Activated CD8-positive, alpha-beta memory T cell treated with anti-CD3 and anti-CD28 coated beads, Interleukin-2, amount 10 ng/mL, durations not matched to agents 7 days and 5 days (primary cell): ENCODE measurements at regions not wholly inside any gene's neighbourhood (a gene's known extent, or its start where the extent isn't known, plus 50 kb on each side); places are given as distances from the start of the nearest gene placed in this dataset.

Source experiments
- ATAC-seq: fragments of 150-1000 bp; cut with Tn5 transposase; one replicate; pipeline ENCODE4 v1.10.0; 2021; ENCODE audit warnings: moderate library complexity
- CTCF ChIA-PET: fragments of 350-600 bp; sonication (Branson Sonifier 250); formaldehyde crosslinking; loops from one replicate; lab custom pipeline; 2021; ENCODE audit warnings: antibody characterized with exemption; lab: Charles Lee
- DNase-seq: peaks from one replicate; pipeline ENCODE4 v3.0.0-alpha.2; 2020
- H3K27ac Mint-ChIP-seq: one replicate; pipeline ENCODE4 v1.8.0; 2021; ENCODE audit warnings: mild to moderate bottlenecking, mixed read lengths
- H3K27me3 Mint-ChIP-seq: one replicate; pipeline ENCODE4 v1.8.0; 2021; ENCODE audit warnings: mixed read lengths
- H3K36me3 Mint-ChIP-seq: one replicate; pipeline ENCODE4 v1.8.0; 2021; ENCODE audit warnings: mild to moderate bottlenecking, mixed read lengths
- H3K4me1 Mint-ChIP-seq: one replicate; pipeline ENCODE4 v1.8.0; 2021; ENCODE audit warnings: mixed read lengths
- H3K4me3 Mint-ChIP-seq: one replicate; pipeline ENCODE4 v1.8.0; 2021; ENCODE audit warnings: mild to moderate bottlenecking, moderate library complexity, mixed read lengths
- H3K9me3 Mint-ChIP-seq: one replicate; pipeline ENCODE4 v1.8.0; 2022; ENCODE audit warnings: low read depth, mixed read lengths

DNA sequence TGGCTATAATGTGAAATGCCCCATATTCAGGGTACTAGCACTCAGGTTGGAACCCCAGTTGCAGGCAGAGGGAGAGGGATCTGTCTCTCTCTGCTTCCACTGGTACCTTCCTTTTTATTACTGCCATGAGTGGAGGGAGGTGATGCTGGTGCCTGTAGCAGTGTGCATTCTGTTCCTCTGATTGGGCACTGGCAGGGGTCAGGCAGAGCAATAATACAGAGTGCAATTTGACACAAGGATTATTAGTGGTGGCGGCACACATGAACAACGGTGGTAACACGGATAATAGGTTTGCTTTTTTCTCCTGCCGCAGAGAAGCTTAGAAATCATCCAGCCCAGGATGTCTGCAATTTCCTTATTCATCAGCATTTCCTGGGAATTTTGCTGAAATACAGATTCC is 525.7 kb downstream of the SLC4A3 start:
- DNase-seq (no peak), ATAC-seq (no peak)
- CTCF ChIA-PET: no interaction called here
- H3K36me3 Mint-ChIP-seq: no peaks in the 10 kb centered on the region
- no peaks in the 10 kb centered on the region for H3K27me3 Mint-ChIP-seq
- no peaks in the 10 kb centered on the region for H3K4me1 Mint-ChIP-seq
- no peaks in the 10 kb centered on the region for H3K9me3 Mint-ChIP-seq
- H3K27ac Mint-ChIP-seq: no peak overlapping the region
- H3K4me3 Mint-ChIP-seq: no peak overlapping the region

DNA sequence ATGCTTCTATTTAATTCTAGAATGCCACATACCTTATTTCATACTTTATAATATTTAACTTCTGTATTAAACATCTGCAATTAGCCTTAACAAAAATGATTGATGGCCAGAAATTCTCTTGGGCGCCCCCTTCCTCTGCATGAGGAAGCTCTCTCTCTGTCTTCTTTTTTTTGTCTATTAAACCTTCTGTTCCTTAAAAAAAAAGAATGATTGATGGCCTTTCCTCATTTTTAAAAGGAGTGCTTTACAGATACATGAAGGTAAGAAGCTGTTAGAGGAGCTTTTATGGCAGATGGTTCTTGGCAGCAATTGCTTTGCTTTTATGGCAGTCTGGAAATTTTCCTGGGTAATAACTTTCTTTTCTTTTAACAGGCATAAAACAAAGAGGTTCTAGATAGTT is 526.9 kb downstream of the SLC4A3 start:
- Mint-ChIP-seq H3K27ac (no peak overlapping the region), H3K9me3 (no peaks in the 10 kb centered on the region)

DNA sequence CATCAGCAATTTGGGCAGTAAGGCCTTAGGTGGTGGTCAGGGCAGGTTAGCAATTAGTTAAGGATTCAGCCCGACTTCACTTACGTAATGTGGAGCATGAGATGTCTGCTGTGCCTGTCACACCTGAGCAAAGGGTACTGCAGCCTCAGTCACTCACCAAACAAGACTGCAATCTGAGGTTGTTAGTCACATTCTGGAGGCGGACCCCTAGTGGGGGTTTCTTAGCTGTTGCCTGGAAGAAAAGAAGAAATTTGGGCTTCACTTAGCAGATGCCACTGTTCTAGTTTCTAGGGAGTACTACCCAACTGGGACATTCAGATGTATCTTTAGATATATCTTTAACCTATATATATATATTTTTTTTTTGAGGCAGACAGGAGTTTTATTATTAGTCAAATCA is 529.9 kb downstream of the SLC4A3 start:
- CTCF ChIA-PET: no interaction called here
- Mint-ChIP-seq H3K4me1 (no peaks in the 10 kb centered on the region), H3K27ac (no peak overlapping the region), H3K27me3 (no peaks in the 10 kb centered on the region), H3K4me3 (no peak overlapping the region), H3K9me3 (no peaks in the 10 kb centered on the region), H3K36me3 (no peaks in the 10 kb centered on the region)
- ATAC-seq (no peak), DNase-seq (no peak)

More for the DNA sequence above, 526.9 kb downstream of the SLC4A3 start:
- Mint-ChIP-seq H3K27me3 (no peaks in the 10 kb centered on the region), H3K4me3 (no peak overlapping the region), H3K36me3 (no peaks in the 10 kb centered on the region), H3K4me1 (no peaks in the 10 kb centered on the region)
- ATAC-seq (no peak), DNase-seq (no peak)
- CTCF ChIA-PET: no interaction called here

DNA sequence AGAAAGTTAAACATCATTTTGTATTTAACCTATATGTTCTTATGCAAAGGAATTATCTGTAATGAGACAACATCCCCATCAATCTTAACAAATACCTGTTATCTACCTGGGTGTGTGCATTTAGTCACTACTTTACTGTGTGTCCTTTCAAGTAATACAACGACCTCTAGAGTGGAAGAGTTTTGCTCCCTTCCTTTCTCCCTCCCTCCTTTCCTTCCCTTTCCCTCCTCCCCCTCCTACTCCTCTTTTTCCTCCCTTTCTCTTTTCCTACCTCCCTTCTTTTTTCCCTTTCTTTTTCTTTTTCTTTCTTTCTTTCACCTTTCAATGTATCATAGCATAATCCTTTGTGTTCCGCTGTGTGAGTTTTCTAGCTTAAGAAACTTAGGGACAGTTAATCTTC is 532.3 kb downstream of the SLC4A3 start:
- no peaks in the 10 kb centered on the region for H3K36me3 Mint-ChIP-seq
- no peak for ATAC-seq
- no peaks in the 10 kb centered on the region for H3K9me3 Mint-ChIP-seq
- no peak for DNase-seq
- H3K27ac Mint-ChIP-seq: no peak overlapping the region
- no peaks in the 10 kb centered on the region for H3K27me3 Mint-ChIP-seq
- H3K4me3 Mint-ChIP-seq: no peak overlapping the region
- CTCF ChIA-PET: no interaction called here
- no peaks in the 10 kb centered on the region for H3K4me1 Mint-ChIP-seq

DNA sequence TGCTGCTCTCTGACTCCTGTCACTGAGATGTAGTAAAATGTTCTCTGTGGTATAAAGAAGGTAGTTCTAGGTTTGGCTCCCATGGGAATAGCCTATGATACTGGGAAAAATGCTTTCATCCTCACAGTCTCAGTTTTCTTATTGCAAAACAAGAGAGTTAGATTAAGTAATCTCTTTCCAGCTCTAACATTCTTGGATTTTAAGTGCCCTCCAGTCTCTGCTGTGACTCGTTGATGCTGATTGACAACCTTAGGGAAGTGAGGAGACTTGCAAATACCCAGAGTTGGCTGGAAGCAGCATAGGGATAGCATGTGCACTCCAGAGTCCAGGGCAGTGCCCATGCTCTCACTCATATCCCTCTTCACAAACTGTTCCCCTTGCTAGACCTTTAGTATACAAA is 534.9 kb downstream of the SLC4A3 start:
- DNase-seq (no peak), ATAC-seq (no peak)
- CTCF ChIA-PET: no interaction called here

DNA sequence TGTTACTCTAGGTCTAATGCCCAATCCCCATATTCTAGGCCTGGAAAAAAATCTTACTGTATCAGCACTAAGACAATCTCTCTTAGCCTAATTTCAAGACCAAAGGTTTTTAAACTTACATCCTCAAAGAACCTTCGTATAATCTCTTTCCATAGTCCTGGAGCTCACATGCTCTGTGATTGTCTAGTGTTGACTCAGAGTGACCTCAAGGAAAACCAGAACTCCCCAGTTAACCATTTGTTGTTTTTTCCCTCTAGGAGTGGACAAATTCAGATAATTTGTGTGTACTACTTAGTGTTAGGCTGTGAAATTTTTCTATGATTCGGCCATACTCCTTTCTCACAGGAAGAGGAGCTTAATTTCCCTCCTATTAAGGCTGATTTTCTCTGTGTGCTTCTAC is 536.1 kb downstream of the SLC4A3 start:
- no peaks in the 10 kb centered on the region for H3K36me3 Mint-ChIP-seq
- CTCF ChIA-PET: no interaction called here
- no peak overlapping the region for H3K4me3 Mint-ChIP-seq
- no peaks in the 10 kb centered on the region for H3K9me3 Mint-ChIP-seq
- no peak overlapping the region for H3K27ac Mint-ChIP-seq
- no peak for DNase-seq
- H3K4me1 Mint-ChIP-seq: no peaks in the 10 kb centered on the region
- no peaks in the 10 kb centered on the region for H3K27me3 Mint-ChIP-seq
- ATAC-seq: no peak

More for the DNA sequence above, 534.9 kb downstream of the SLC4A3 start:
- H3K36me3 Mint-ChIP-seq: no peaks in the 10 kb centered on the region
- H3K27me3 Mint-ChIP-seq: no peaks in the 10 kb centered on the region
- H3K4me1 Mint-ChIP-seq: no peaks in the 10 kb centered on the region
- H3K27ac Mint-ChIP-seq: no peak overlapping the region
- H3K9me3 Mint-ChIP-seq: no peaks in the 10 kb centered on the region
- no peak overlapping the region for H3K4me3 Mint-ChIP-seq

DNA sequence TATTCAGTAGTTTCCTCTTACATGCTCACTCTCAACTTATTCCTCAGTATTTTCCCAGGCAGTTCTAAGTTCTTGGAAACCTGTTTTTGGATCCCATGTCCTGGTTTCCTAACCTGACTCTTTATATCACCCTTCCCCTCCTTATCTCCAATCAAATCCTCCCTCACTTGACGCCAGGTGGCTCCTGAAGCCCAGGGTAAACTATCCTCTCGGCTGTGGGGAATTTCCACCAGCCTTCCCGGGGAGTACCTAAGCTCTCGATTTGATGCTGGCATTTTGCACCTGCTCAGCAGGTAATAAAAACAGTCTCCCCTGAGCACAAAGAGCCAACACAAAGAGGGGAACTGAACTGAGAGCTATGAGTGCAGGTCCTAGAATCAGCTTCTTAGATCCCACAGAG is 538.0 kb downstream of the SLC4A3 start:
- H3K27me3 Mint-ChIP-seq: no peaks in the 10 kb centered on the region
- no peak overlapping the region for H3K4me3 Mint-ChIP-seq
- H3K9me3 Mint-ChIP-seq: no peaks in the 10 kb centered on the region
- H3K27ac Mint-ChIP-seq: no peak overlapping the region
- no peak for DNase-seq
- H3K4me1 Mint-ChIP-seq: no peaks in the 10 kb centered on the region
- no peak for ATAC-seq
- H3K36me3 Mint-ChIP-seq: no peaks in the 10 kb centered on the region
- CTCF ChIA-PET: no interaction called here

DNA sequence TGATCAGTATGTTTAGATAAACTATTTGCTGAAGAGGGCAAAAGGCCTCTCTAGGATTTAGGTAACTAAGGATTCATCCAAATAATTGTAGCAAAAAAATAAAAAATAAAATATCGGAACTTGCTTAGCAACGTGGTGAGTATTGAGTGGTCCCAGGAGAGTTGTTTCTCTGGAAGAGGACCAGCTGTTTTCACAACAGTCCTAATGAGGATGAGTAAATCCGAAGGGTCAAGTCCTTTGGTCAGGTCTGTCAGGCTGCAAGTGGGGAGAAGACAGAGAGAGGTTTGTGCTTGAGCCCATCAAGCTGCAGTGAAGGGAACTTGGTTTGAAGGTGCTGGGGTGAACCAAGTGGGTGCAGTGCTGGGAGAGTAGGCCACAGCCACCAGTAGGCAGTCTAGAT is 539.2 kb downstream of the SLC4A3 start:
- Mint-ChIP-seq H3K27ac (no peak overlapping the region), H3K36me3 (no peaks in the 10 kb centered on the region)
- no peak for ATAC-seq

DNA sequence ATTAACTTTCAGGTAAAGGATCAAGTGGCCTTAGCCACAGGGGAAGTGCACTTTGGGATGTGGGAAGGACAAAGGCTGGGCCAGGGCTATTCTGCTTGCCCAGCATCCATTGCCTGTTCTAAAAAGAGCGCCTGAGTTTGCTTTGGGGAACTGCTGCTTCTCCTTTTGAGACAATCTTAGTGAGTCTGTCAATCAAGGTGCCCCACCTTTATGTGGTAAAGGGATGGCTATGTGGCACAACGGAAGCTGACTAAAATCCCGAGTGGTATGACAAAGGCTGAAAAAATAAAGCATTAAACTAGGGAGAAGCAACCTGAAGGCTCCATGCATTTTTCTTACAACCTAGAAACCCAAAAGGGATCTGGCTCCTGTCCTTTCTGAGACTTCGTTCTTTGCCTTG is 540.5 kb downstream of the SLC4A3 start:
- no peak for ATAC-seq
- CTCF ChIA-PET: no interaction called here

More for the DNA sequence above, 539.2 kb downstream of the SLC4A3 start:
- Mint-ChIP-seq H3K4me3 (no peak overlapping the region), H3K4me1 (no peaks in the 10 kb centered on the region), H3K27me3 (no peaks in the 10 kb centered on the region), H3K9me3 (no peaks in the 10 kb centered on the region)
- CTCF ChIA-PET: no interaction called here
- no peak for DNase-seq

DNA sequence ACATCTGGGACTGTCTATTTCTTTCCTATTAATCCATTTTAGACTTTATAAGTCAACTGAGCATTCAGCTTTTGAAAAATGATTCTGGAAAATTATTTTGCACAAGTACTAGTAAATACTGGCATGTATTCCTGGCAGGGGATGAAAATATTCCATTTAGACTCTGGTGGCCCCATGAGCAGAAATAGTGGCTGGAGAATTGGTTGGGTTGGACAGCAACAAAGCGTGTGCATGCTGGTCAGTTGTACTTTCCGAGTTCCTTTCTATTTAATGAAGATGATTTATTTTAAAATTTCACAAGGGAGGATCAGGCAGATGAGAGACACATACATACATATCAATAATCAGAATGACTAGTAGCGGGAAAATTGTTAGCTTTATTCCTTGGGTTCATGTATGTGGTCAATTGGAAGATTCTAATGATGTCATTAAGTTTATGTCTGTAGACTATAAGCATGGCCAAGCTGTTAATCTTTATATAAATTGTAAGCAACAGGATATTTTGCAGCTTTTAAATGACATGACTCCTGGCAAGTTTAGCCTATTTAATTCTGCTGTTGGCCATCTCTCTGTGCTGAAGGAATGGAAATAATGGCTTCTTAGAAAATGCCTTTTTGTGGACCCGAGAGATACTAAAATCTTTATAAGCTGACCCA is 541.6 kb downstream of the SLC4A3 start:
- H3K36me3 Mint-ChIP-seq: no peaks in the 10 kb centered on the region
- H3K9me3 Mint-ChIP-seq: no peaks in the 10 kb centered on the region
- H3K27me3 Mint-ChIP-seq: no peaks in the 10 kb centered on the region
- ATAC-seq (no peak), DNase-seq (no peak)
- CTCF ChIA-PET: interaction anchor here (1.9 kb wide), 1 partner anchor 36 kb away, joined by 4 read pairs; no protein-coding TSS in a partner anchor
- H3K4me3 Mint-ChIP-seq: no peak overlapping the region
- no peak overlapping the region for H3K27ac Mint-ChIP-seq
- no peaks in the 10 kb centered on the region for H3K4me1 Mint-ChIP-seq

More for the DNA sequence above, 540.5 kb downstream of the SLC4A3 start:
- Mint-ChIP-seq H3K27me3 (no peaks in the 10 kb centered on the region), H3K4me3 (no peak overlapping the region), H3K9me3 (no peaks in the 10 kb centered on the region), H3K36me3 (no peaks in the 10 kb centered on the region), H3K27ac (no peak overlapping the region), H3K4me1 (no peaks in the 10 kb centered on the region)
- DNase-seq: no peak

DNA sequence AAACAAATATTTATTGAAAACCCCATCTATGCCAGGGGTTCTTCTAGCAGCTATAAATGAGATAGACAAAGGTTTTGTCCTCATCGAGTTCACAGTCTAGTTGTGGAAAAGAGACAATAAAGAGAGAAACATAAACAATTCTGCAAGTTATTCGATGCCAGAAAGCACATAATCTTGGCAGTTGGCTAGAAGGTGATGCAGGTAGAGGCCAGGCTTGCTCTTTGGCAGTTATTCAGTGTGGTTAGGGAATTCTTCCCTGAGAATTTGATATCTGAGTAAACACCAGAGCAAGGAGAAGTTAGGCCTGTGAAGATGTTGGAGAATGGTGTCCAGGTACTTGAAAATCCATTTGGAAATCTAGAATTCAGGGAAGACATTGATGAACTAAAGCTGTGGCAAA is 547.4 kb downstream of the SLC4A3 start:
- CTCF ChIA-PET: no interaction called here
- Mint-ChIP-seq H3K36me3 (no peaks in the 10 kb centered on the region), H3K27me3 (no peaks in the 10 kb centered on the region), H3K4me1 (no peaks in the 10 kb centered on the region), H3K27ac (no peak overlapping the region), H3K9me3 (no peaks in the 10 kb centered on the region), H3K4me3 (no peak overlapping the region)
- no peak for DNase-seq
- ATAC-seq: no peak

DNA sequence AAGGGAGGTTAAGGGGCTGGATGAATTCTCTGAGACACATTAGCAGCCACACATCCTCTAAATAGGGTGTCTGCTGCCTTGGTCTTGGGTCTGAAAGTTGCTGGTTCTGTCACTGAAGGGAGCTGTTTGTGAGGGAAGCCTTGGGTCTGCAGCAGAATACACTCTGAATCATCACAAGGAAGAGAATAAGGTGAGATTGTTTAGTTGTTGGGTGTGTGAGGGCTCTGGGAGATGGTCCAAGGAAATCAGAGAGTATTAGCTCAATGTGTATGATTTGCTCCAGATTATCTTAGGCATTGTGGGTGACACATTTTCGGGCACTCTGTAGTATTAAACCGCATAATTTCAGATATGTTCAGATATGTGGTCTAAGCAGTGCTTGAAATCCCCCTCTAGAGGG is 548.5 kb downstream of the SLC4A3 start:
- no peaks in the 10 kb centered on the region for H3K9me3 Mint-ChIP-seq
- DNase-seq: no peak

DNA sequence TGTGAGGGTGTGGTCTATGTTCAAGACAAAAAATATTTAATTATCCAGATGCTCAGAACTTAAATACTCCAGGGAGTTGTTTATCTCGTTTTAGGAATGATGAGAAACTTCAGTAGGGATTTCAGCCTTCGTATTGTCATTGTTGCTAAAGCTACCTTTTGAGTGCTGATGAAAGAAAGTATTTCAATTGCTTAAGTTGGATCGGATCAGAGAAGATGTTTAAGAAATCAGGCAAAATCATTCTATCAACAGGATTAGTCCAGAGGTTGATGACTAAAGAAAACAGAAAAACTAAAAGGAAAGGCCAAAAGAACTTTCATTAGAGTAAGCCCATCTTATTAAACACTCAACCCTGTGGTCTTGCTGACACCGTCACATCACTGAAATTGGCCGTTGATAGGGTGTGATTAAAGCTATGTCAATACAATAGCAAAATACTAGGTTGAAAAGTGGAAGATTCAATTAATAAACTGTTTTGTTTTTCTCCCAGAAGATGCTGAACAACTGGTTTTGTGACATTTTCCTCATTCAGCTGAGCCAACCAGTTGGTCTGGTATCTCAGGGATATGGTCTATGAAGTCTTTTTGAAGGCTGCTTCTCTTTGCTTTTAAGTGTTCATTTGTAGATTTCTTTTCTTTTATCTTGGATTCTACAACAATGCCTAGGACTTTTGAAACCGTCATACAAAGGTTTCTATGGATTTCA is 551.7 kb downstream of the SLC4A3 start:
- ATAC-seq: no peak
- no peaks in the 10 kb centered on the region for H3K9me3 Mint-ChIP-seq
- CTCF ChIA-PET: no interaction called here

More for the DNA sequence above, 548.5 kb downstream of the SLC4A3 start:
- Mint-ChIP-seq H3K4me1 (no peaks in the 10 kb centered on the region), H3K27ac (no peak overlapping the region), H3K27me3 (no peaks in the 10 kb centered on the region), H3K4me3 (no peak overlapping the region), H3K36me3 (no peaks in the 10 kb centered on the region)
- CTCF ChIA-PET: no interaction called here
- ATAC-seq: no peak

DNA sequence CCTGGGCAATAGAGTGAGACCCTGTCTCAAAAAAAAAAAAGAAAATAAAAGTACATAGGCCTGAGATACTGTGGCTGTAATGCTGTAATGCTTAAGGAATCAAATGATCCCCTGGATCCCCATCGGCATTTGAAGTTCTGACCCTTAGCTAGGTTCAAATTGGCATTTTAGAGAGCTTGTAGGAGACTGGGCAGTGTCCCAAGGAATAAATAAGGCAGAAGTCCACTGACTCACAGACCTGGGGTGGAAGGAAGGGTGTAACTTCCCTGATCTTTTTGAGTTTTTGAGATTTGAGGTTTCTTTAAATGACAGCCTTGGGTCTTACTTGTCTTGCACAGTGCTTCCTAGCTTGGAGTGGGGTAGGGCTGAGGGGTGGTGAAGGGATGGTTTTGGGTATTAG is 553.7 kb downstream of the SLC4A3 start:
- Mint-ChIP-seq H3K27ac (no peak overlapping the region), H3K9me3 (no peaks in the 10 kb centered on the region), H3K27me3 (no peaks in the 10 kb centered on the region), H3K4me3 (no peak overlapping the region), H3K36me3 (no peaks in the 10 kb centered on the region), H3K4me1 (no peaks in the 10 kb centered on the region)
- DNase-seq (no peak), ATAC-seq (no peak)
- CTCF ChIA-PET: no interaction called here

More for the DNA sequence above, 551.7 kb downstream of the SLC4A3 start:
- Mint-ChIP-seq H3K27me3 (no peaks in the 10 kb centered on the region), H3K36me3 (no peaks in the 10 kb centered on the region), H3K4me1 (no peaks in the 10 kb centered on the region), H3K27ac (no peak overlapping the region), H3K4me3 (no peak overlapping the region)
- DNase-seq: no peak
